Stimulated activated CD4-positive, alpha-beta T cell treated with anti-CD3 and anti-CD28 coated beads, Interleukin-4, amount 100 ng/mL, for 48 hours (primary cell): ENCODE measurements at regions not wholly inside any gene's neighbourhood (a gene's known extent, or its start where the extent isn't known, plus 50 kb on each side); places are given as distances from the start of the nearest gene placed in this dataset.
"Not testable (repeated sequence)": the region's sequence is repeated elsewhere in the genome, so short reads cannot be mapped to it uniquely, and the experiment has no call there.

Experiments
- DNase-seq, 2 donors: peaks; one replicate each; pipeline ENCODE4 v3.0.0-alpha.2; 2020; ENCODE audit warnings: low read depth in 2 of 2

- DNase-seq: no peak
Measured at GRCh38 chr2:18986046-18986445, 372.4 kb downstream of the OSR1 start.

DNA sequence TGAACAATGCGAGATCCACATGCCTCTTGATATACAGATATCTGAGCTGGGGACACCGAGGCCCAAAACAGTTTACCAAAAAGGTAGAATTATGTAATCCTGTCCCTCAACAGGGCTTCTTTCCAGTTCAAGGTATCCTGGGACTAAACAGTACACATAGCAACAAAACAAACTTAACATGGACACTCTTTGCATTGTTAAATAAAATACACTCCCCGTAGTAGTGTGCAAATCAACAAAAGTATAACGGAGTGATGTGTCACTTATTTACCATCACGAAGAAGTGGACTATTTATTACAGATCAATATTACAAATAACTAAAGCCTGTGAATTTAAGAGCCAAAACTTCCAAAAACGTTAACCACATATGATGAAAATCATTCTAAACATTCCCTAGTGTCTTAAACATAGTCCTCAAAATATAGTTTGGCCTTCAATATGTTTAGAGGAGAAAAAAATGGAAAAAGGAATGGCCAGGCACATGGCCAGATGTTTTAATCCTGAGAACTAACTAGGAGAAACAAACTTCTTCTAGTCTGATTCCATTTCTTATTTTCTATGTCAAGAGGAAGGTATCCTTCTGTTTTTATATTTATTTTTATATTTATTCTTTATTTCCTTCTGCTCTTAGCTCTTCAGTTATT lies 377.5 kb downstream of the OSR1 start:
- no peak for DNase-seq

DNA sequence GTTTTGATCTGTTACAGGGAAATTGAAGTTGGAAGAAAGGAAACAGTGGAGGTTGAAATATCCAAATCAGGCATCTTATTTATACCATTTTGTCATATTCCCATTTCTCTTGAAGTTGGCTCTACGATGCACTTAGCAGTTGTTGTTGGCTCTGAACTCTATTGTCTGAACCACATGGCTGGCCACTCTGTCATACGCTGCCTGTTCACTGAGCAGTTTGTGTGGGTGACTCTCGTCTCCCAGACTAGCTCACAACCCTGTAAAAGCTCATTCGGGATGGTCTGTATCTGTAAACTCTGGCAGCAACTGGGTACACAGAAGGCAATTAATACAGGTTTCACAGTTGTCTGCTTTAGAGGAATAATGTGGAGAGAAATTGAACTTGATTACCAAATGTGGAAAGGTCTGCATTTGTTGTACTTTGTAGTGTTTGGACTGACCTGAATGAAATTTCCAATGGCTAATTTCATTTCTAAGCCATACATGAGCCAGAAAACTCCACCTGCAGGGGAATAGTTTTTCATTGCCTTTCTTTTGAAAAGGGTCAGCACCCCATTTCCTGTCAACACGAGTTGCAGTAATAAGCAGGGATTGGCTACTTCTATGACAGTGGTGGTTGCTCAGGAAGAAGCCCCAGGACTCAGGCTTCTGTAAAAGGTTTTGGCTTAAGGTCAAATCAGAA lies 378.2 kb downstream of the OSR1 start:
- DNase-seq: no peak

DNA sequence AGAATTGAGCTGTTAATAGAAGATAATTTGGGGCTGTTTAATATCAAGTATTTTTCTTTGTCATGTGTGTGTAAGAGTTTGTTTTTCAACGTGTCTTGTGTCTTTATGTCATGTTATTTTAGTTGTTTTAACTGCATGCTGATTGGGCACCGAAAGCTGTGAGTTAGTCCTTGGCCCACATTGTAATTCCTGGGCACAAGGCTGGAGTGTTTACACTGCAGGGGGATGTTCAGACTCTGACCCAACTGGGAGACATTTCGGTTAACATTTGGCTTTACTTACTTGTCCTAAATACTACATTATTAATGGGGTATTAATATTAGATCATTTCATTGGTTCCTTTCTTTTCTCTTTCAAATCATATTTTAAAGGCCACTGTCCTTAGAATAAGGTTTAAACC lies 381.0 kb downstream of the OSR1 start:
- DNase-seq: no peak

GRCh38 chr2:18976168-18976961 lies 382.1 kb downstream of the OSR1 start:
- no peak for DNase-seq

DNA sequence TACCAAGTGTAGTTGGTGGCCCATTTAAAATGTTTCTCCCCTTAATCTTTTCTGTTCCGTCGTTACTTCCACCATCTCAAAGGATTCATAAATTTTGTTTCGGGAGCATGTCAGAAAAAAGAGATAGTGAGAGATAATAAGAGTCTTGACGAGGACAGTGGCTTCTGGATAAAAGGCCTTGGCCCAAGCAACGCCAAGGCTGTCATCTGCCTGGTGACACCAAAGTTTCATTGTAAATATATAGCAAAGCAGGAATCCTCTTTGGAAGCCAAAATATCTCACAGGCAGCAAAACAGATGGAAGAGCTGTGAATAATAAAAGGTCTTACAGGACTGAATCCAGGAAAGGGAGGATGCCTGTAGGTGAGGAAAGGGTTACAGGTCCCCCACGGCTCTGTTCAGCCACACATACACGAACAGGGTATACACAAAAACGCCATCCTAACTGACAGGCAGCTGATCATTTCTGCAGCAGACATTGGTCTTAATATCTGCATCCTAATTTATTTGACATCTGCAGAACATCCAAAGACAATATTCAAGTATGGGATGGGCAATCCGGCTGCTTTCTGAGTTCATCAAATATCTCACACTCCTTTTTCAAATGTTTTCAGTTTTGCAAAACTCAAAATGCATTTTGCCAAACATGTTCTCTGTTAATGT lies 382.8 kb downstream of the OSR1 start:
- no peak for DNase-seq

DNA sequence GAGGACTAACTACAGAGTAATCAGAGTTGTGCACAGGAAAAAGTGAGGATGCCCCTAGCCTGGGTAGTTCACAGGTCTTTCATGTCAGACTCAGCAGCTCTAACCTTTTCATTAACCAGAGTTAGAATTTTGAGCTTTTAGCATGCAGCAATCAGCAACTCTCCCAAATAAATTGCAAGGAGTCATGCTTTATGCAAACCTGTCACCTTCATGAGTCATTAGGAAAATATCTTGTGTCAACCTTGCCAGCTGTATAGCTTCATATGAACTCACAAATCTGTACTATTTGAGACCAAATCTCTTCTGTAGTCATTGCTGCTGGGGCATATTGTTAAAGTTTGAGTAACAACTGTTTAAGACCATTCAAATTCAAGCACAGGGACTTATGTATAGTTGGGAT lies 382.3 kb upstream of the NT5C1B start:
- no peak for DNase-seq

DNA sequence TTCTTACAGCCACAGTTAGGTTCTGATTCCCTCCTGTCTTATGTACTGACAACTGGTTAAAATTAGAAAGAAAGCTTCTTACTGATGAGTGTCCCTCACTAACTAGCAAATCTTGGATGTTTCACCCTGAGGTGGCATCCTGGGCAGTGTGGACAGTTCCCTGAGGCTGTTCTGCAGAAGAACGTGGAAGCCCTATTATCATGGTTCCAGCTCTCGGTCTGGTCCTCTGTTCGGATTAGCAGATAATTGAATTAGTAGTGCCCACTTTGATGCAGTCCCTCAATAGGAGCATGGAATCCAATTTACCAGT lies 381.7 kb upstream of the NT5C1B start:
- DNase-seq: no peak

GRCh38 chr2:18966131-18966530 lies 376.8 kb upstream of the NT5C1B start:
- no peak for DNase-seq

DNA sequence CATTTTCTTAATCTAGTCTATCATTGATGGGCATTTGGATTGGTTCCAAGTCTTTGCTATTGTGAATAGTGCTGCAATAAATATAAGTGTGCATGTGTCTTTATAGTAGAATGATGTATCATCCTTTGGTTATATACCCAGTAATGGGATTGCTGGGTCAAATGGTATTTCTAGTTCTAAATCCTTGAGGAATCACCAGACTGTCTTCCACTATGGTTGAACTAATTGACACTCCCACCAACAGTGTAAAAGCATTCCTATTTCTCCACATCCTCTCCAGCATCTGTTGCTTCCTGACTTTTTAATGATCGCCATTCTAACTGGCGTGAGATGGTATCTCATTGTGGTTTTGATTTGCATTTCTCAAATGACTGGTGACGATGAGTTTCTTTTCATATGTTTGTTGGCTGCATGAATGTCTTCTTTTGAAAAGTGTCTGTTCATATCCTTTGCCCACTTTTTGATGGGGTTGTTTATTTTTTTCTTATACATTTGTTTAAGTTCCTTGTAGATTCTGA lies 374.4 kb upstream of the NT5C1B start:
- not testable (repeated sequence) for DNase-seq

GRCh38 chr2:18961991-18962421 lies 372.6 kb upstream of the NT5C1B start:
- no peak for DNase-seq

- no peak for DNase-seq
Measured at GRCh38 chr2:18959952-18960717, 370.8 kb upstream of the NT5C1B start.

DNA sequence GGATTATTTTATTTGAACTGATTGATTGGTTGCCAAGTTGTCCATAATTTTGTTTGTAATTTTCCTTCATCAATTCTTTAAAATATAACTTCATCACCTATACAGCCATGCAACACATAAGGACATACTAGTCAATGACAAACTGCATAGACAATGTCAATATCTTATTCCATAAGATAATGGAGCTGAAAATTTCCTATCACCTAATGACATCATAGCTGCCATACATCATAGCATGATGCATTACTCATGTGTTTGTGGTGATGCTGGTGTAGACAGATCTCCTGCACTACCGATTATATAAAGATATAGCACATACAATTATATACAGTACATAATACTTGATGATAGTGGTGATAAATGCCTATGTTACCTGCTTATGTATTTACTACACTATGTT lies 369.8 kb upstream of the NT5C1B start:
- no peak for DNase-seq

DNA sequence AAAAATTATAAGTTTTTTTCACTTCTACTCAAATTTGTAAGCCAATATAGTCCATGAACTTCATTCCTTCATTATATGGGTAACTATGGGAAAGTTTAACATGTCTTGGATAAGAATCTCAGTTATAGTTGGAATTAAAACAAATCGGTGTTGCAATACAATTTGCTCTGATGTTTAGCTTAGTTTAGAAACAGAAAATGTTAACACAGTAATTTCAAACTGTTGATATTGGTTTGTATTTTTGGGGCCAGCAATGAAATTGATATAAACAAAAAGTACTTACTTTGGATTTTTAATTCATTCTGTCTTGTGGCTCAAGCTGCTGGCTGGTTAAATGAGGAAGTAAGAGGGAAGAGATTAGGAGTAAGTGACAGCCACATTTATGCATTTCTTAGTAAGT lies 368.5 kb upstream of the NT5C1B start:
- no peak for DNase-seq

- DNase-seq: no peak
Measured at GRCh38 chr2:18950361-18950851, 361.0 kb upstream of the NT5C1B start.

DNA sequence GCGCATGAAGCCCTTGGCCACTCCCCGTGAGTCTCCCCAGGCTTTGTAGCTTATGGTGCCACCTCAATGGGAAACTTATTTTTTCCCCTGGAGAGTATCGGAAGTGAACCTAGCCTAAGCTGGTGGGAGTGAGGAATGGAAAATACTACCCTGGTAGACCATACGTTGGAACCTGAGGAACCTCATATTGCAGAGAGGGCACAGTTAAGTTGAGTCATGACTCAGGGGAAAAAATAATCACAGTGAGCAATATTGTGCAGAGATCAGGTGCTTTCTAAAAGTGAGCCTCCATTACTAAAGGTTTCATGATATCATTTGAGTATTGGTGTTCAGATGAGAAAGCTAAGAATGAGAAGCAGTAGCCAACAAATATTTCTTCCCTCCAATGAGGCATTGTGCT lies 360.5 kb upstream of the NT5C1B start:
- DNase-seq: no peak

GRCh38 chr2:18940184-18940583 lies 350.8 kb upstream of the NT5C1B start:
- DNase-seq: no peak

DNA sequence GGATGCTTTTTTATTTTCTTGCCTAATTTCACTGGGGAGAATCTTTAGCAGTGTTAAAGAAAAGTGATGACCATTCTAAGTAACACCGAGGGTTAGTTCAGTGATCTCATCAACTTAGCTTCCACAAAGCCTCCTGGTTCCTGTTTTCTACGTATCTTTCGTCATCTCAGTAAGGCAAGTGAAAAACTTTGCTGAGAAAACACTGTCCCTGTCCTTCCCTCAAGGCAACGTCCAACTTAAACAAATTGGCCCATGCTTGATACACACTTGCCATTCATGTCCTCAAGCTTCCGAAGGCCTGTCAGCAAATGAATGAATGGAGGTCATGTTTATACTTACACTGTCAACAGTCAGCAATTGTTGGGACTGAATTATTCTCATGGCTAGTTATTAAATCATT lies 350.4 kb upstream of the NT5C1B start:
- not testable (repeated sequence) for DNase-seq

GRCh38 chr2:18934886-18935285 lies 345.5 kb upstream of the NT5C1B start:
- no peak for DNase-seq

- DNase-seq: no peak
Measured at GRCh38 chr2:18932853-18933252, 343.5 kb upstream of the NT5C1B start.

GRCh38 chr2:18930971-18931370 lies 341.6 kb upstream of the NT5C1B start:
- DNase-seq: no peak
